HG02852 (cell line): ENCODE measurements at regions not wholly inside any gene's neighbourhood (a gene's known extent, or its start where the extent isn't known, plus 50 kb on each side); places are given as distances from the start of the nearest gene placed in this dataset.
"Not testable (repeated sequence)": the region's sequence is repeated elsewhere in the genome, so short reads cannot be mapped to it uniquely, and the experiment has no call there.

Experiments
- ATAC-seq: cut with Tn5 transposase; IDR thresholded peaks from one replicate; pipeline ENCODE4 v1.9.1; 2021; ENCODE audit warnings: mild to moderate bottlenecking, moderate library complexity; ENCODE audit not compliant: unreplicated experiment

- ATAC-seq, result not testable (repeated sequence)
These were observed 51.2 kb upstream of the MB21D2 start for GRCh38 chr3:192968901-192969300.

- no peak for ATAC-seq
These were observed 63.0 kb upstream of the MB21D2 start for GRCh38 chr3:192980632-192981031.

DNA sequence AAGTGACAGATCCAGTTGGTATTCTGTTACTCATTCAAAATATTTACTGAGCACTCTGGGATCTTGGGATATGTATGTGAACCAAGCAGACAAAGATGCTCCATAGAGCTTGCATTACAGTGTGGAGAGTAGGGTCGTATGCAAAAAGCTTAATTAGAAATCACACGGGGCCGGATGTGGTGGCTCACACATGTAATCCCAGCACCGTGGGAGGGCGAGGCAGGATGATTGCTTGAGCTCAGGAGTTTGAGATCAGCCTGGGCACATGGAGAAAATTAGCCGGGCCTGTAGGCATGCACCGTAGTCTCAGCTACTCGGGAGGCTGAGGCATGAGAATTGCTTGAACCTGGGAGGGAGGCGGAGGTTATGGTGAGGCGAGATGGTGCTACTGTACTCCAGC lies 68.7 kb upstream of the MB21D2 start:
- no peak for ATAC-seq

GRCh38 chr3:192991356-192991755 lies 73.7 kb upstream of the MB21D2 start:
- ATAC-seq, result no peak

DNA sequence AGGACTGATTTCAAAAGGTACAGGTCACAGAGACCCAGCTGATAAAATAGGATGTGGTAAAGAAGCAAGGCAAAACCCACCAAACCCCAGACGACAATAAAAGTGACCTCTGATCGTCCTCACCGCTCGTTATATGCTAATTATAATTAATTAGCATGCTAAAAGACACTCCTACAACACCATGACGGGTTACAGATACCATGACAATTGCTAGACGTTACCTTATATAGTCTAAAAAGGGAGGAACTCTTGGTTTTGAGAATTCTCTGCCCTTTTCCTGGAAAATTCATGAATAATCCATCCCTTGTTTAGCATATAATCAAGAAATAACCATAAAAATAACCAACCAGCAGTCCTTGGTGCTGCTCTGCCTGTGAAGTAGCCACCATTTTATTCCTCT lies 74.7 kb upstream of the MB21D2 start:
- no peak for ATAC-seq

- no peak for ATAC-seq
These were observed 75.8 kb upstream of the MB21D2 start for GRCh38 chr3:192993411-192993810.

GRCh38 chr3:193001113-193001512 lies 83.5 kb upstream of the MB21D2 start:
- ATAC-seq, result not testable (repeated sequence)

DNA sequence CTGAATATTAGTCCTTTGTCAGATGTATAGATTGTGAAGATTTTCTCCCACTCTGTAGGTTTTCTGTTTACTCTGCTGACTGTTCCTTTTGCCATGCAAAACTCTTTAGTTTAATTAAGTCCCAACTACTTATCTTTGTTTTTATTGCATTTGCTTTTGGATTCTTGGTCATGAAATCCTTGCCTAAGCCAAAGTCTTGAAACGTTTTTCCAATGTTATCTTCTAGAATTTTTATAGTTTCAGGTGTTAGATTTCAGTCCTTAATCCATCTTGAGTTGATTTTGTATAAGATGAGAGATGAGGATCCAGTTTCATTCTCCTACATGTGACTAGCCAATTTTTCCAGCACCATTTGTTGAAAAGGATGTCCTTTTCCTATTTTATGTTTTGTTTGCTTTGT lies 86.0 kb upstream of the MB21D2 start:
- ATAC-seq, result not testable (repeated sequence)

DNA sequence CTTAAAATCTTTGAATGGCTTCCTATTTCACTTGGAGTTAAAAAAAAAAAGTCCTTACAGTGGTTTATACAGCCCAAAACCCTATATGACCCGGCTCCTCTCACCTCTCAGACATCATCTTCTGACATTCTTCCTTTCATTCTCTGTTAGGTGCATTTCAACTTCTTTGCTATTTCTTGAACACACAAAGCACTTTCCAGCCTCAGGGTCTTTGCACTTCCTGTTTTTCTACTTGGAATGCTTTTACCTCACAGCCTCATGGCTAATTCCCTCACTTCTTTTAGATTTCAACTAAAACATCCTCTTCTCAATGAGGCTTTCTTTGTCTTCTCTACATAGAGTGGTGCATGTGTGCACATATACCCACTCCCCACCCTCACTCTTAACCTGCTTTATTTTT lies 91.0 kb upstream of the MB21D2 start:
- ATAC-seq, result no peak

DNA sequence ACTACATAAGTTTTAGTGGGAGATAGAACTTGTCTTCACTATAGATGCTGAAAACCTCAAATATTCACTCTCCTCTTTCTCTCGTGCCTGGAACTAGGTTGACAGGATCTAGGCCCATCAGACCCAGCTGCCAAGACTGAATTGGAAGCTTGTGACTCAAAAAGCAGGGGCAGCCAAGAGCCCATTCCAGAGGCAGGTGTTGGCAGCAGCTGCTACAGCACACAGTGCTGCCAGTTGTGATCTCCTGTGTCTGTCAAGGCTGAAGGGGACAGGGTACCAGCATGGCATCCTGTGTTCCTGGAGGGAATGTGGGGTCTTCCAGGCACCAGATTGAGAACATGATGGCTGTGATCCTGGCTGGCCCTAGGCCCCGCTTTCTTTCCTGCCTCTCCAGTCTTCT lies 92.5 kb upstream of the MB21D2 start:
- no peak for ATAC-seq

GRCh38 chr3:193011958-193012357 lies 94.3 kb upstream of the MB21D2 start:
- ATAC-seq, result no peak

DNA sequence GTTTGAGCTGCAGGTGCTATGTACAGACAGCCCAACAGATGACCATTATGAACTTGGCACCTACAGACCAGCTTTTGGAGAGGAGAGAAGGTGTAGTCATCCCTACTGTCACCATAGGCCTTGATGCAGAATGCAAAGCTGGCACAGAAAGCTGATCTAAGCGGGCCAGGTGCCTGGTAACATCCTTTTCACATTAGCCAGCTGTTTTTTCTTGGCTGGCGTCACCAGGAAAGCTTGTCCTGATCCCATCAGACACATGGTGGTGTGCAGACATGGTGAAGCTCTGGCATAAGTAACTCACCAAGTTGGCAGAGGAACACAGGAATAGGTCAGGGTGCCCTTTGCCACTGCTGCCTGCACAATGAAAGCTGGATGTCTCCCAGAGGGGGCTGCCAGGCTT lies 97.2 kb upstream of the MB21D2 start:
- no peak for ATAC-seq

GRCh38 chr3:193016437-193016901 lies 98.8 kb upstream of the MB21D2 start:
- no peak for ATAC-seq

- no peak for ATAC-seq
These were observed 103.9 kb upstream of the MB21D2 start for GRCh38 chr3:193021506-193022010.

DNA sequence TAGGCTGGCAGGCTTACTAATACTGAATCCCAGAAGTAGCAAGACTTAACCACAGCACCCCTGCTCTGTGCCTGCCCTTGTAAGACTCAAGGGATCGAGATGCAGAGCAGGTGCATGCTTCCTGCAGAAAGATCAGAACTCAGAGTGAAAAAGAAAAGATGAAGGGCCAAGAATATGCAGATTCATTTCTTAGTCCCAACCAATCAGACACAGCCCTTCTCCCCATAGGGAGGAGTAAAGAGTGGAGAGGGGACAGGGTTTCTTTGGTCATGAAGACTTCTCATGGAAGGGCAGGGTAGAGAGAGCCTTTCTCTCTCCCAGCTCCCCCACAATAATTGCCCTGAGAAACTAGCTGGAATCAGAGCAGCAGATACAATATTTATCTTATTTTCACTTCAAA lies 105.6 kb upstream of the MB21D2 start:
- ATAC-seq, result no peak

DNA sequence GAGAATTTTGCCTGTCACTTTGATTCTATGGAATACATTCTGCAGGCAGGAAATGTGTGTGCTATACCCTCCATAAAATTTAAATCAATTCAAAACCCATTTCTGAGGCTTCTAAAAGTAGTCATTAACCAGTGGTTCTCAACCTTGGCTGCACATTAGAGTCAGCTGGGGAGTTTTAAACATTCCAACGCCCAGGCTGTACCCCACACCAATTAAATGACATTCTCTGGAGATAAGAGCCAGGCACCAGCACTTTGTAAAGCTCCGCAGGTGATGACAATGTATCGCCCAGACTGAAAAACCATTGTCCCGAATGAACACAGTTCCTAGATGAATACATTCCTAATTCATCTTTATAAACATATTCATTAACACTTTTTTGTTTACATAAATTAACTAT lies 110.6 kb upstream of the MB21D2 start:
- ATAC-seq, result no peak

DNA sequence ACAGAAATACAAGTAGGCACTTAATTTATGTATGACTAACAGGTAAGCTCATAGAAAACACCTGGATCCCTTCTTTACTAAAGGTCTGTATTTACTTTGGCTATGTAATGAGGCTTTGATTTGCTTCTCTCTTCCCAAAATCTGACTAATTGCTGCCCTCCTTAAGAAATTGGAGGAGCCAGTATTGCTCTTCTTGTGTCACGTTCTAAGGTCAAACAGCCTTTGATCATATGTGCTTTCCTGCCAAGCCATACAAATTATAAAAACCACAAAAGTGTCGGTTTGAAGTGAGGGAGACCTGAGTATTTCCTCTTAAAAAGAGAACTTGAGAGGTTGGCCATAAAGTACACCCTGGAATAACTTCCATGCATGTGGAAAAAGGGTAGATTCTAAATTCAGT lies 112.1 kb upstream of the MB21D2 start:
- ATAC-seq, result no peak

- ATAC-seq, result no peak
These were observed 112.6 kb upstream of the MB21D2 start for GRCh38 chr3:193030276-193030675.

DNA sequence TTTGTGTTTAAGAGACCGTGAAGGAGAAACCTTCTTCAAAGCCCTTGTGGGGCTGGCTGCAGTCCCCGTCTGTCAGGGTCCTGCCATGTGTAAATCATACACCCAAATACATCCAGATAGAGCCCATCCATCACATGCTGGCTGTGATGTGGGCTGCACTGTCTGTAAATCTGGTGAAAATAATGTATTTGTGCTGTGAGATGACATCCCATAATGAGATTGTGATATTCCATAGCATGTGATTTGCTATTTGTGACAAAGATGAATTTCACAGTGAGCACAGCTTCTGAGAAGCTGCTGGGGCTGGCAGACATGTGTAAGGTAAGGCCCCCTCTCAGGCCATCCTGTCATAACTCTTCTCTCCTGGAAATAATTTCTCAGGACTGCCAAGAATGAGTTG lies 114.3 kb upstream of the MB21D2 start:
- ATAC-seq, result no peak

- ATAC-seq, result no peak
These were observed 115.6 kb upstream of the MB21D2 start for GRCh38 chr3:193033226-193033780.

DNA sequence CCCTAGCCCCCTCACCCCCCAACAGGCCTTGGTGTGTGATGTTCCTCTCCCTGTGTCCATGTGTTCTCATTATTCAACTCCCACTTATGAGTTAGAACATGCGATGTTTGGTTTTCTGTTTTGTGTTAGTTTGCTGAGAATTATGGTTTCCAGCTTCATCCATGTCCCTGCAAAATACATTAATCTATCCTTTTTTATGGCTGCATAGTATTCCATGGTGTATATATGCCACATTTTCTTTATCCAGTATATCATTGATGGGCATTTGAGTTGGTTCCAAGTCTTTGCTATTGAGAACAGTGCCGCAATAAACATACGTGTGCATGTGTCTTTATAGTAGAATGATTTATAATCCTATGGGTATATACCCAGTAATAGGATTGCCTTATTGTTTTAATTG lies 120.2 kb upstream of the MB21D2 start:
- not testable (repeated sequence) for ATAC-seq

DNA sequence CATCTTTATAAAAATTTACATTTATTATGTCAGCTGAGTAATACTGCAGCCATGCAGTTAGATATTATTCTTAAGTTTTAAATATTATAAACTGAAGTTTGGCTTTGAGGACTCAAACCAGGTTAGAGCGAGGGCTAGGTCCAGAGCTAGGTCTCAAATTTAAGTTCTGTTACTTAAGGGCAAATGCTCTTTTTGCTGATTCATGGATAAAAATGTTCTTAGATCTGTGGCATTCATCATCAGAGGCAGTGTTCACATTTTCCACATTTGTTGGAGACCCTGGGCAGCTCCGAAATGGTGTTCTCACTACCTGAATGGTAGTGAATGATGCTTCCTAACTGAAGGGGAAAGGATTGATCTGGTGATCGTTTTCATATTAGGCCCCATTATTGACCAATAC lies 121.4 kb upstream of the MB21D2 start:
- ATAC-seq, result no peak
